ENCODE measurements at regions not wholly inside any gene's neighbourhood (a gene's known extent, or its start where the extent isn't known, plus 50 kb on each side); places are given as distances from the start of the nearest gene placed in this dataset.

GRCh38 chr12:85559127-85559526 lies 277.1 kb downstream of the RASSF9 start (continued):
- TF ChIP-seq CEBPB (IDR thresholded peaks at IDR 0.05; ENCODE audit: low read depth, low read length) (no peak), CBX5 (IDR thresholded peaks at IDR 0.05; ENCODE audit: low read depth, low read length) (no peak), POLR2A (IDR thresholded peaks at IDR 0.05; ENCODE audit: control extremely low read depth in 1 of 2, low read depth in 2 of 2, low read length in 2 of 2) (no peak)
